GM23338 (cell line): ENCODE measurements at regions not wholly inside any gene's neighbourhood (a gene's known extent, or its start where the extent isn't known, plus 50 kb on each side); places are given as distances from the start of the nearest gene placed in this dataset.

Experiments used
- ATAC-seq: fragments of 200-7000 bp; cut with Tn5 transposase; 3 replicates; pipeline ENCODE4 v1.9.1; 2020
- DNase-seq: peaks from one replicate; pipeline ENCODE4 v3.0.0-alpha.2; 2015; ENCODE audit warnings: low spot score
- H2AFZ ChIP-seq: fragments of 200-600 bp; sonication (generic); 2 replicates; pipeline ENCODE4 v1.8.0; 2016; ENCODE audit warnings: antibody characterized with exemption, mild to moderate bottlenecking, moderate library complexity
- H3F3A ChIP-seq: fragments of 200-600 bp; sonication (generic); replicated peaks from 2 replicates; pipeline ENCODE4 v1.8.0; 2017; ENCODE audit warnings: antibody characterized with exemption, mixed run types, low read depth
- H3K27ac ChIP-seq: fragments of 200-600 bp; sonication (generic); 2 replicates; pipeline ENCODE4 v1.6.1; 2016; ENCODE audit warnings: low read depth
- H3K27me3 ChIP-seq: fragments of 200-600 bp; sonication (generic); 2 replicates; pipeline ENCODE4 v1.8.0; 2016; ENCODE audit warnings: mild to moderate bottlenecking, mixed run types, moderate library complexity; ENCODE audit not compliant: insufficient read depth
- H3K36me3 ChIP-seq: fragments of 200-600 bp; sonication (generic); 2 replicates; pipeline ENCODE4 v1.8.0; 2016; ENCODE audit warnings: mild to moderate bottlenecking; ENCODE audit not compliant: insufficient read depth
- H3K4me1 ChIP-seq: fragments of 200-600 bp; sonication (generic); 2 replicates; pipeline ENCODE4 v1.8.0; 2016; ENCODE audit warnings: mild to moderate bottlenecking, moderate library complexity; ENCODE audit not compliant: insufficient read depth
- H3K4me2 ChIP-seq: fragments of 200-600 bp; sonication (generic); 2 replicates; pipeline ENCODE4 v1.7.1; 2017; ENCODE audit warnings: mixed run types
- H3K4me3 ChIP-seq: fragments of 200-600 bp; sonication (generic); 2 replicates; pipeline ENCODE4 v1.6.1; 2016; ENCODE audit warnings: mixed run types
- H3K79me2 ChIP-seq: fragments of 200-600 bp; sonication (generic); replicated peaks from 2 replicates; pipeline ENCODE4 v1.8.0; 2017; ENCODE audit warnings: mild to moderate bottlenecking; ENCODE audit not compliant: insufficient read depth
- H3K9me2 ChIP-seq: fragments of 200-600 bp; sonication (generic); 2 replicates; pipeline ENCODE4 v1.8.0; 2017; ENCODE audit not compliant: insufficient read depth
- H4K20me1 ChIP-seq: fragments of 200-600 bp; sonication (generic); replicated peaks from 2 replicates; pipeline ENCODE4 v1.8.0; 2017; ENCODE audit warnings: mild to moderate bottlenecking; ENCODE audit not compliant: insufficient read depth
- H3K27ac Mint-ChIP-seq: 2 replicates; pipeline ENCODE4 v1.8.0; 2020; ENCODE audit warnings: inconsistent platforms, mild to moderate bottlenecking, moderate library complexity, mixed read lengths
- H3K27me3 Mint-ChIP-seq: 3 replicates; pipeline ENCODE4 v1.8.0; 2022; ENCODE audit warnings: low read depth, mild to moderate bottlenecking, moderate library complexity, mixed read lengths, inconsistent platforms; ENCODE audit not compliant: insufficient read depth, poor library complexity
- H3K36me3 Mint-ChIP-seq: 3 replicates; pipeline ENCODE4 v1.8.0; 2021; ENCODE audit warnings: low read depth, mild to moderate bottlenecking, inconsistent platforms, moderate library complexity, mixed read lengths
- H3K4me1 Mint-ChIP-seq: 3 replicates; pipeline ENCODE4 v1.8.0; 2020; ENCODE audit warnings: mild to moderate bottlenecking, inconsistent platforms, mixed read lengths
- H3K4me3 Mint-ChIP-seq: 3 replicates; pipeline ENCODE4 v1.8.0; 2021; ENCODE audit warnings: moderate library complexity, mild to moderate bottlenecking, inconsistent platforms, mixed read lengths
- H3K9me3 Mint-ChIP-seq: 3 replicates; pipeline ENCODE4 v1.8.0; 2020; ENCODE audit warnings: moderate library complexity, mild to moderate bottlenecking, inconsistent platforms, mixed read lengths
- EZH2 ChIP-seq: fragments of 200-600 bp; sonication (generic); IDR thresholded peaks from one replicate; pipeline ENCODE4 v1.8.0; 2017; ENCODE audit warnings: antibody characterized with exemption, mild to moderate bottlenecking, low read depth; ENCODE audit not compliant: unreplicated experiment
- NANOG ChIP-seq: IDR thresholded peaks from 2 replicates; pipeline ENCODE4 v1.6.1; 2016; ENCODE audit warnings: antibody characterized with exemption, borderline replicate concordance
- REST ChIP-seq: IDR thresholded peaks from one replicate; pipeline ENCODE4 v1.6.1; 2018; ENCODE audit warnings: antibody characterized with exemption; ENCODE audit not compliant: unreplicated experiment
- ZNF114 ChIP-seq: fragments of 250-450 bp; sonication (Bioruptor Pico); IDR thresholded peaks from 2 replicates; pipeline ENCODE4 v1.5.0; 2020; ENCODE audit warnings: mild to moderate bottlenecking, moderate library complexity
- ZNF331 ChIP-seq: fragments of 250-450 bp; sonication (Bioruptor Pico); IDR thresholded peaks from 2 replicates; pipeline ENCODE4 v1.5.0; 2020; ENCODE audit warnings: low read depth, mild to moderate bottlenecking, moderate library complexity
- ZNF462 ChIP-seq: fragments of 250-450 bp; sonication (Bioruptor Pico); IDR thresholded peaks from 2 replicates; pipeline ENCODE4 v1.5.0; 2020; ENCODE audit warnings: mild to moderate bottlenecking, moderate library complexity

GRCh38 chr3:75983111-75983510 lies 197.8 kb upstream of the ZNF717 start (continued):
- no peak for TF ChIP-seq ZNF462 (CRISPR knock-in tag)
- TF ChIP-seq REST: no peak
- no peak for TF ChIP-seq ZNF331 (CRISPR knock-in tag)

- Histone ChIP-seq H3K27ac (no peak overlapping the region), H2AFZ (no peak overlapping the region), H3F3A (no peaks in the 10 kb centered on the region), H3K36me3 (no peaks in the 10 kb centered on the region), H3K4me1 (no peaks in the 10 kb centered on the region), H3K4me3 (no peak overlapping the region), H3K4me2 (no peak overlapping the region), H3K9me2 (no peaks in the 10 kb centered on the region), H3K27me3 (no peaks in the 10 kb centered on the region), H3K79me2 (no peaks in the 10 kb centered on the region), H4K20me1 (no peaks in the 10 kb centered on the region)
- Mint-ChIP-seq H3K4me1 (no peaks in the 10 kb centered on the region), H3K9me3 (no peaks in the 10 kb centered on the region; the same call in 2 of the 3 replicates), H3K36me3 (no peaks in the 10 kb centered on the region), H3K27ac (no peak overlapping the region), H3K4me3 (no peak overlapping the region), H3K27me3 (no peaks in the 10 kb centered on the region)
- DNase-seq (no peak), ATAC-seq (no peak)
- TF ChIP-seq NANOG (no peak), EZH2 (no peak), REST (no peak), ZNF114 (CRISPR knock-in tag) (no peak)
Observed at GRCh38 chr3:75983609-75984290, 198.4 kb upstream of the ZNF717 start.
